ENCODE measurements at regions not wholly inside any gene's neighbourhood (a gene's known extent, or its start where the extent isn't known, plus 50 kb on each side); places are given as distances from the start of the nearest gene placed in this dataset.

DNA sequence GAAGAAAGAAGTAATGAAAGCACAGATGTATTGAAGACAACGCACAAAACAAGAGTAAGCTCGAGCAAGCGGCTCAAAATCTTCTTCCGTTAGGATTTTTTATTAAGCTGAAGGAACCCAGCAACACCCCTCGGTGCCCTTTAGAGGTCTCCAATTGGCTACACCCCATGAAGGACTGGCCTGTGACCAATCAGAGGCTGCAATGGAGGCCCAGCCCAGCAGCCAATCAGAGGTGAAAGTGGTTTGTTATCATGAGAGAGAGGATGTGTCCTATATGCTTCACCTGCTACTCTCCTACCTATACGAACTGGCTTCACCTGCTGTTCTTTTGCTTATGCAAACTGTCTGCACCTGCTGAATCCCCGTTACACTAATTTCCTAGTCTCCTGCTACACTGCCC is 358.8 kb downstream of the C12orf50 start:
- TF ChIP-seq EP300 (IDR thresholded peaks at IDR 0.05): no peak
- no peak for TF ChIP-seq POLR2A (IDR thresholded peaks at IDR 0.05)
- TF ChIP-seq, protein P1, sequence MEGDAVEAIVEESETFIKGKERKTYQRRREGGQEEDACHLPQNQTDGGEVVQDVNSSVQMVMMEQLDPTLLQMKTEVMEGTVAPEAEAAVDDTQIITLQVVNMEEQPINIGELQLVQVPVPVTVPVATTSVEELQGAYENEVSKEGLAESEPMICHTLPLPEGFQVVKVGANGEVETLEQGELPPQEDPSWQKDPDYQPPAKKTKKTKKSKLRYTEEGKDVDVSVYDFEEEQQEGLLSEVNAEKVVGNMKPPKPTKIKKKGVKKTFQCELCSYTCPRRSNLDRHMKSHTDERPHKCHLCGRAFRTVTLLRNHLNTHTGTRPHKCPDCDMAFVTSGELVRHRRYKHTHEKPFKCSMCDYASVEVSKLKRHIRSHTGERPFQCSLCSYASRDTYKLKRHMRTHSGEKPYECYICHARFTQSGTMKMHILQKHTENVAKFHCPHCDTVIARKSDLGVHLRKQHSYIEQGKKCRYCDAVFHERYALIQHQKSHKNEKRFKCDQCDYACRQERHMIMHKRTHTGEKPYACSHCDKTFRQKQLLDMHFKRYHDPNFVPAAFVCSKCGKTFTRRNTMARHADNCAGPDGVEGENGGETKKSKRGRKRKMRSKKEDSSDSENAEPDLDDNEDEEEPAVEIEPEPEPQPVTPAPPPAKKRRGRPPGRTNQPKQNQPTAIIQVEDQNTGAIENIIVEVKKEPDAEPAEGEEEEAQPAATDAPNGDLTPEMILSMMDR (IDR thresholded peaks at IDR 0.05): no peak
- TF ChIP-seq POLR2AphosphoS5 (IDR thresholded peaks at IDR 0.05): no peak
